Glutamatergic neuron (in vitro differentiated cells): ENCODE measurements at regions not wholly inside any gene's neighbourhood (a gene's known extent, or its start where the extent isn't known, plus 50 kb on each side); places are given as distances from the start of the nearest gene placed in this dataset.
"Not testable (repeated sequence)": the region's sequence is repeated elsewhere in the genome, so short reads cannot be mapped to it uniquely, and the experiment has no call there.

Experiments used
- DNase-seq: peaks from one replicate; pipeline ENCODE4 v3.0.0; 2022
- H3K27ac Mint-ChIP-seq: one replicate; pipeline ENCODE4 v1.8.0; 2020; ENCODE audit warnings: mild to moderate bottlenecking, mixed read lengths, inconsistent platforms; ENCODE audit not compliant: unreplicated experiment
- H3K27me3 Mint-ChIP-seq: one replicate; pipeline ENCODE4 v1.8.0; 2020; ENCODE audit warnings: mild to moderate bottlenecking, moderate library complexity, mixed read lengths, inconsistent platforms; ENCODE audit not compliant: unreplicated experiment
- H3K36me3 Mint-ChIP-seq: one replicate; pipeline ENCODE4 v1.8.0; 2020; ENCODE audit warnings: mild to moderate bottlenecking, mixed read lengths, inconsistent platforms; ENCODE audit not compliant: unreplicated experiment
- H3K4me1 Mint-ChIP-seq: one replicate; pipeline ENCODE4 v1.8.0; 2020; ENCODE audit warnings: mild to moderate bottlenecking, low read depth, mixed read lengths, inconsistent platforms; ENCODE audit not compliant: unreplicated experiment
- H3K4me3 Mint-ChIP-seq: one replicate; pipeline ENCODE4 v1.8.0; 2020; ENCODE audit warnings: mild to moderate bottlenecking, mixed read lengths, inconsistent platforms; ENCODE audit not compliant: unreplicated experiment
- H3K9me3 Mint-ChIP-seq: one replicate; pipeline ENCODE4 v1.8.0; 2020; ENCODE audit warnings: mild to moderate bottlenecking, moderate library complexity, mixed read lengths, inconsistent platforms; ENCODE audit not compliant: unreplicated experiment
- TF ChIP-seq, protein P1 (sequence below): fragments of 200-600 bp; sonication (generic); IDR thresholded peaks from one replicate; pipeline ENCODE4 v1.5.0; 2021; ENCODE audit not compliant: partially characterized antibody, unreplicated experiment

DNA sequence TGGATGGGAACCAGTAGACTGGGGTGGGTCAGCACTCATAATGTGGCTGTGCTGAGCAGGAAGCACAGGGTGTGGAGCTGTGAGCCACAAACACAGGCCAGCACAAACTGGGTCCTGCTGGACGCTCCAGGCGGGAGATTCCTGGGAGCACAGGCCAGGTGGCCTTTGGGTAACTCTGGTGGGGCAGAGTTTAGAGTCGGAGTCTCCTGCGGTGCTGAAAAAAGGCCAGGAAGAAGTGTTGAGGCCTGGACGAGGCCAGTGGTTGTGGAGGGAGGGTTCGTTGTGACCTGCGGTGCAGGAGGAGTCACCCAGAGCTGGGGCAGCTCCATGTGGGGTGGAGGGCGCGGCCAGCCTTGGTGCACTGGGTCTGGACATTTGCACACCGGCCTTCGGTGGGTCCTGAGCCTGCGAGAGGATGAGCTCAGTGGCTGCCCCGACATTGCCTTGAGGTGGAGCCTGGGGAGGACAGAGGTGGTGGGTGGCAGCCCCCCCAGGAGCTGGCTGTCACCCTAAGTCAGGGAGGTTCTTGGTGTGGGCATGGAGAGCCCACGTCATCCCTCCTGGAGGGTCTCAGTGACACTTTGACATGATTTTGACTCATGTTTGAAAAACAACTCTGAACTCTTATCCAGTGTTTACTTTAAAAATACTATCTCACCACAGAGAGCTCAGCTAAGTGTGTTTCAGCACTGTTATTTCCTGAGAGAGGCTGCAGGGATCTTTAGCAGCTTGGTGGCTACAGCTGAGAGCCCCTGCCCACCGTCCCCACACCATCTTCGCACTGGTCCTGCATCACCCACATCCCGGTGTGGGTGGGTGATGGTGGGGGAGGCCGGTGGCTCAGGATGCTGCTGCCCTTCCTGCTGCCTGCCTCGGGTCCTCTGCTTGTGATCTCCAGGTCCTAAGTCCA is 98.7 kb downstream of the NPIPB11 start:
- no peak overlapping the region for H3K27ac Mint-ChIP-seq

DNA sequence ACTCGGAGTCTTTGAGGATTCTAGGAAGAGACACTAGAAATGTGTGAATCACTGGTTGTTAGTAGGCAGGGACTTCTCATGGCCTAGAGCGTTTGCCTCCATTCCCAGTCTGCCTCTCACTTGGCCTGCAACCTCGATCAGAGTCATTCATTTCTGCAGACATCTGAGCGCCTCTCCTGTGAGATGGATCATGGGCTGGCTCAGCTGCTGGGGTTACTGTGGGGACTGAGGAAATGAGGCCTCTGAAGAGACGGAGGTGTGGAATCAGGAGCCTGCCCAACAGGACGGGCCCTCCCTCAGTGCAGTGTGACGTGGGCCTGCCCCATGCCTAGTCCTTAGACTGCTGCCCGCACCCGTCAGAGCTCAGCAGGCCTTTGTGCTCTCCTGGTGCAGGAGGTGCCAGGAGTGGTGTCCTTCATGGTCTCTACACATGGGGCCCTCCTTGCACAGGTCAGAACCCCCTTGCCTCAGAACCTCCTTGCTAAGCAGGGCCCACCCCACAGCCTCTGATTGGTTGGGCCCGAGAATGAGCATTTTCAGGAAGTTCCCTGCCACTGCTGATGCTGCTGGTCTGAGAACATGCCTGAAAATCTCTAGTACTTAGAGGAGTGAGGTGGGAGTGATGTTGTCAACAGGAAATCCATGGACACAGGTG is 99.4 kb downstream of the NPIPB11 start:
- H3K36me3 Mint-ChIP-seq, result no peaks in the 10 kb centered on the region
- TF ChIP-seq, protein P1, sequence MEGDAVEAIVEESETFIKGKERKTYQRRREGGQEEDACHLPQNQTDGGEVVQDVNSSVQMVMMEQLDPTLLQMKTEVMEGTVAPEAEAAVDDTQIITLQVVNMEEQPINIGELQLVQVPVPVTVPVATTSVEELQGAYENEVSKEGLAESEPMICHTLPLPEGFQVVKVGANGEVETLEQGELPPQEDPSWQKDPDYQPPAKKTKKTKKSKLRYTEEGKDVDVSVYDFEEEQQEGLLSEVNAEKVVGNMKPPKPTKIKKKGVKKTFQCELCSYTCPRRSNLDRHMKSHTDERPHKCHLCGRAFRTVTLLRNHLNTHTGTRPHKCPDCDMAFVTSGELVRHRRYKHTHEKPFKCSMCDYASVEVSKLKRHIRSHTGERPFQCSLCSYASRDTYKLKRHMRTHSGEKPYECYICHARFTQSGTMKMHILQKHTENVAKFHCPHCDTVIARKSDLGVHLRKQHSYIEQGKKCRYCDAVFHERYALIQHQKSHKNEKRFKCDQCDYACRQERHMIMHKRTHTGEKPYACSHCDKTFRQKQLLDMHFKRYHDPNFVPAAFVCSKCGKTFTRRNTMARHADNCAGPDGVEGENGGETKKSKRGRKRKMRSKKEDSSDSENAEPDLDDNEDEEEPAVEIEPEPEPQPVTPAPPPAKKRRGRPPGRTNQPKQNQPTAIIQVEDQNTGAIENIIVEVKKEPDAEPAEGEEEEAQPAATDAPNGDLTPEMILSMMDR, result no peak
- H3K27me3 Mint-ChIP-seq, result peaks cover 7% of the 10 kb centered on the region
- peaks cover 5% of the 10 kb centered on the region for H3K9me3 Mint-ChIP-seq
- peaks cover 2% of the 10 kb centered on the region for H3K4me1 Mint-ChIP-seq
- no peak for DNase-seq
- no peak overlapping the region for H3K27ac Mint-ChIP-seq
- no peak overlapping the region for H3K4me3 Mint-ChIP-seq

More for the DNA sequence above, 98.7 kb downstream of the NPIPB11 start:
- TF ChIP-seq, protein P1, result no peak
- DNase-seq, result no peak
- peaks cover 5% of the 10 kb centered on the region for H3K27me3 Mint-ChIP-seq
- peaks cover 6% of the 10 kb centered on the region for H3K9me3 Mint-ChIP-seq
- no peak overlapping the region for H3K4me3 Mint-ChIP-seq
- peaks cover 6% of the 10 kb centered on the region for H3K4me1 Mint-ChIP-seq
- H3K36me3 Mint-ChIP-seq, result no peaks in the 10 kb centered on the region

DNA sequence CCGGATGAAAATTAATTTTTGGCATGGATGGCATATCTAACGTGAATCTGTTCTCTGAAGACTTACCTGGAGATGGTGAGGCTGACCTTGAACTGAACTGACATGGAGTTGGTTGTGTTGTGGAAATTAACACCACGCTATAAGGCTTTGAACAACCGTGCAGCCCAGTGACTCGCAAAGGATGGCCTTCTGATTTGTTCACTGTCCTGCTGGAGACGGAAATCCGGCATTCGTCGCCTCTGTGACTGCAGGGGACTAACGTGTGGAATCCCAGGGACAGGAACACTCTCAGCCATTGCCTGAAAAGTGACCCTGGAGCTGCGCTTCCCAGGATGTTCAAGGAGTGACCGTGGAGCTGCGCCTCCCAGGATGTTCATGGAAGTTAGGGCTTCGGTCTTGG is 100.3 kb downstream of the NPIPB11 start:
- Mint-ChIP-seq H3K27ac (no peak overlapping the region), H3K27me3 (peaks cover 7% of the 10 kb centered on the region), H3K4me1 (peaks cover 2% of the 10 kb centered on the region), H3K4me3 (no peak overlapping the region), H3K9me3 (peaks cover 4% of the 10 kb centered on the region), H3K36me3 (no peaks in the 10 kb centered on the region)
- no peak for DNase-seq
- TF ChIP-seq, protein P1, result no peak

DNA sequence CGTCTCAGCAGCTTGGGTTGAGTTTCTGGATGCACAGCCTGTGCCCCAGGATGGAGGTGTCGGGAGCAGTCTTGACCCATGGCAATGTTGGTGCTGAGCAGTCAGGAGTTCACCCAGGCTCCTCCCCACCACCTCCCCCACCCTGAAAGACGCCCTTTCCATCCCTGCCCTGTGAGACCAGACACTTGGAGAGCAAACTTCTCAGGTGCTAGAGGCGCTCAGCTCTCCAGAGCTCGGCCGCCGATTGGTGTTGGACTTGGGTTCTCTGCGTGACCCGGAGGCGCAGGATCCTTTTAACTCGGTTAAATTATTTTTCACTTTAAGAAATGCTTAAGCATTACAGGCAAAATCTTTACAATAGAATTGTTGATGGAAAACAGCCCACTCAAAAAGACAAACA is 101.5 kb downstream of the NPIPB11 start:
- not testable (repeated sequence) for H3K4me3 Mint-ChIP-seq, H3K27me3 Mint-ChIP-seq, H3K9me3 Mint-ChIP-seq, H3K36me3 Mint-ChIP-seq, H3K4me1 Mint-ChIP-seq, H3K27ac Mint-ChIP-seq, DNase-seq

DNA sequence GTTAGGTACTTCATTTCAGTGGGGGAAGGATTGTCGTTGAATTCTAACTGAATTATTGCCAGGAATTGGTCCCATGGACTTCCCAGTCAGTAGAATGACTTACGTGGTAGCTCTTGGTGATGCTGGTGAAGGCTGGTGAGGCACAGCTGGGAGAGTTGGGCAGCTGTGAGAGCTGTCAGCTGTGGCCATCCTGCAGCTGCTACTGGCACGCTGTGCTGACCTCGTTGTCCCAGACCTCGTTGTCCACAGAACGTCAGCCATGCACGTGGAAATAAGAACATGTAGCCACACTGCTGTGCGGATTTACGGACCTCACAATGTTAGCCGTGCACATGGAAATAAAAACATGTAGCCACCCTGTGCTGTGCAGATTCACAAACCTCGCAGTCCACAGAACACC is 102.3 kb downstream of the NPIPB11 start:
- peaks cover 1% of the 10 kb centered on the region for H3K9me3 Mint-ChIP-seq
- H3K27me3 Mint-ChIP-seq, result peaks cover 7% of the 10 kb centered on the region
- no peak overlapping the region for H3K27ac Mint-ChIP-seq
- no peaks in the 10 kb centered on the region for H3K36me3 Mint-ChIP-seq
- TF ChIP-seq, protein P1, result no peak
- H3K4me1 Mint-ChIP-seq, result peaks cover 8% of the 10 kb centered on the region
- DNase-seq, result no peak
- no peak overlapping the region for H3K4me3 Mint-ChIP-seq
